ENCODE measurements at regions not wholly inside any gene's neighbourhood (a gene's known extent, or its start where the extent isn't known, plus 50 kb on each side); places are given as distances from the start of the nearest gene placed in this dataset.

GRCh38 chr2:236874866-236875481 is 210.7 kb upstream of the COPS8 start:
- no peak overlapping the region for H3K56ac ChIP-seq (replicated peaks; ENCODE audit: insufficient read length, low read depth, low read length)
- TF ChIP-seq RNF2 (IDR thresholded peaks at IDR 0.05; ENCODE audit: borderline replicate concordance, low read depth, low read length, missing control alignments, poor library complexity, severe bottlenecking) (no peak), CREB1 (IDR thresholded peaks at IDR 0.05) (no peak)
- no peak overlapping the region for H3K9ac ChIP-seq (replicated peaks in 1 of 4; ENCODE audit: extremely low read depth in 1 of 4, low read depth in 3 of 4, low read length in 3 of 4)
- no peaks in the 10 kb centered on the region for H3K36me3 ChIP-seq (ENCODE audit: control insufficient read depth in 2 of 4, insufficient read depth in 4 of 4, low read length in 3 of 4)
- no peak overlapping the region for H2BK120ac ChIP-seq (replicated peaks; ENCODE audit: low read depth, low read length)
- no peaks in the 10 kb centered on the region for H3K79me2 ChIP-seq (ENCODE audit: control insufficient read depth in 1 of 2, insufficient read depth in 2 of 2, low read length in 2 of 2)
- no peaks in the 10 kb centered on the region for H3K79me1 ChIP-seq (ENCODE audit: low read depth, low read length)
- no peak overlapping the region for H2BK15ac ChIP-seq (ENCODE audit: low read length)
- H3K9me3 ChIP-seq (ENCODE audit: insufficient read depth in 2 of 2, low read depth in 1 of 2, low read length in 1 of 2): no peaks in the 10 kb centered on the region; a peak in 1 of 4 replicates
- H2AK5ac ChIP-seq (ENCODE audit: low read depth, low read length): no peak overlapping the region
- H3K27me3 ChIP-seq (replicated peaks in 1 of 4; ENCODE audit: control insufficient read depth in 3 of 4, extremely low read depth in 1 of 4, insufficient read depth in 3 of 4, low read length in 3 of 4): no peaks in the 10 kb centered on the region
- FAIRE-seq (no peak), DNase-seq (ENCODE audit: low read depth in 1 of 2, low spot score in 2 of 2) (peak in 1 of 2 experiments; percentile 31)
- no peak overlapping the region for H3K27ac ChIP-seq (ENCODE audit: low read depth, low read length)
- no peak overlapping the region for H3K4me3 ChIP-seq (ENCODE audit: extremely low read depth in 1 of 4, insufficient read depth in 2 of 4, low read depth in 3 of 4, low read length in 4 of 4)
- no peaks in the 10 kb centered on the region for H4K20me1 ChIP-seq (replicated peaks in 1 of 2; ENCODE audit: control insufficient read depth in 1 of 2, insufficient read depth in 2 of 2, low read length in 2 of 2)
- no peaks in the 10 kb centered on the region; a peak in 1 of 7 replicates for H3K4me1 ChIP-seq (replicated peaks in 1 of 4; ENCODE audit: control insufficient read depth in 3 of 4, insufficient read depth in 4 of 4, low read length in 3 of 4)
- no peak overlapping the region for H2BK20ac ChIP-seq (ENCODE audit: low read length)
- H3K23ac ChIP-seq (ENCODE audit: insufficient read length): no peak overlapping the region
- no peak overlapping the region for H3K14ac ChIP-seq (ENCODE audit: insufficient read length)
- WGBS, 2 experiments (ENCODE audit: extremely low coverage in 1 of 2, insufficient coverage in 1 of 2, insufficient read length in 1 of 2, insufficient replicate concordance in 2 of 2, low coverage in 1 of 2, low lambda C conversion rate in 2 of 2, missing lambda C conversion rate in 1 of 2): 100% methylated on average over 3 of the region's 3 CpGs; no CpG with 5 or more reads in 1 of the 2 experiments
- no peak overlapping the region for H3K4me2 ChIP-seq (ENCODE audit: insufficient read depth in 1 of 2, low read depth in 2 of 2, low read length in 2 of 2)
- H3K23me2 ChIP-seq (ENCODE audit: low read depth, low read length): no peaks in the 10 kb centered on the region
- no peak overlapping the region for H4K91ac ChIP-seq (replicated peaks; ENCODE audit: insufficient read length, low read length)
- no peak overlapping the region for H2BK12ac ChIP-seq (ENCODE audit: low read depth, low read length)
- no peak overlapping the region for H3K4ac ChIP-seq (replicated peaks; ENCODE audit: insufficient read length, low read depth, low read length)
- CTCF ChIA-PET (ENCODE audit: partially characterized antibody): interaction anchor here (1.2 to 2.5 kb wide), 2 partner anchors 11 to 12 kb away, joined by 4 to 7 read pairs; no protein-coding TSS in a partner anchor
- POLR2A ChIA-PET (ENCODE audit: partially characterized antibody): no interaction called here
- no peak overlapping the region for H3K18ac ChIP-seq (ENCODE audit: extremely low read depth, low read length)
- H4K8ac ChIP-seq (ENCODE audit: extremely low read depth, insufficient read depth, low read length): no peak overlapping the region
- no peak overlapping the region for H2BK5ac ChIP-seq (ENCODE audit: low read depth, low read length)
- no peak overlapping the region for H4K5ac ChIP-seq (ENCODE audit: insufficient read length, low read depth, low read length)
- H2AFZ ChIP-seq (ENCODE audit: low read length): no peak overlapping the region

Data from H1 (cell line).